ENCODE measurements at regions not wholly inside any gene's neighbourhood (a gene's known extent, or its start where the extent isn't known, plus 50 kb on each side); places are given as distances from the start of the nearest gene placed in this dataset.

- Mint-ChIP-seq H3K4me3 (no peak overlapping the region), H3K9me3 (peaks cover 4% of the 10 kb centered on the region; the same call in 1 of the 2 replicates), H3K27ac (no peak overlapping the region), H3K4me1 (peaks cover 13% of the 10 kb centered on the region), H3K36me3 (no peaks in the 10 kb centered on the region), H3K27me3 (ENCODE audit: low read depth) (no peaks in the 10 kb centered on the region)
- CTCF ChIA-PET, result interaction anchor here (0.6 kb wide), 1 partner anchor 11 kb away, joined by 3 read pairs; no protein-coding TSS in a partner anchor
- ATAC-seq (no peak), DNase-seq (ENCODE audit: low spot score) (no peak)
- TF ChIP-seq E2F5 (CRISPR knock-in tag; IDR thresholded peaks at IDR 0.05) (no peak), TCF7 (CRISPR knock-in tag; IDR thresholded peaks at IDR 0.05; ENCODE audit: low read depth) (no peak), GABPB1 (CRISPR knock-in tag; IDR thresholded peaks at IDR 0.05) (no peak), TEAD4 (CRISPR knock-in tag; IDR thresholded peaks at IDR 0.05) (no peak)
- POLR2A ChIA-PET, result no interaction called here
These were observed 245.3 kb downstream of the PLPP3 start for GRCh38 chr1:56334047-56334446.

- ChIA-PET POLR2A (no interaction called here), CTCF (interaction anchor here (0.6 kb wide), 1 partner anchor 11 kb away, joined by 3 read pairs; no protein-coding TSS in a partner anchor)
- H3K9me3 Mint-ChIP-seq, result peaks cover 4% of the 10 kb centered on the region; the same call in 1 of the 2 replicates
- no peaks in the 10 kb centered on the region for H3K27me3 Mint-ChIP-seq (ENCODE audit: low read depth)
- no peak for DNase-seq (ENCODE audit: low spot score)
- H3K27ac Mint-ChIP-seq, result no peak overlapping the region
- H3K4me1 Mint-ChIP-seq, result peaks cover 13% of the 10 kb centered on the region
- H3K4me3 Mint-ChIP-seq, result no peak overlapping the region
- TF ChIP-seq CREM (CRISPR knock-in tag; IDR thresholded peaks at IDR 0.05) (no peak), PRDM15 (CRISPR knock-in tag; IDR thresholded peaks at IDR 0.05) (no peak)
- H3K36me3 Mint-ChIP-seq, result no peaks in the 10 kb centered on the region
- ATAC-seq, result no peak
These were observed 245.9 kb downstream of the PLPP3 start for GRCh38 chr1:56333461-56333860.

GRCh38 chr1:56331892-56332567 lies 247.3 kb downstream of the PLPP3 start:
- CTCF ChIA-PET, result no interaction called here
- POLR2A ChIA-PET, result no interaction called here
- no peaks in the 10 kb centered on the region for H3K27me3 Mint-ChIP-seq (ENCODE audit: low read depth)
- no peak overlapping the region for H3K4me3 Mint-ChIP-seq
- H3K27ac Mint-ChIP-seq, result no peak overlapping the region; the same call in 1 of the 2 replicates
- H3K4me1 Mint-ChIP-seq, result peaks cover 13% of the 10 kb centered on the region
- DNase-seq (ENCODE audit: low spot score) (no peak), ATAC-seq (no peak; the same call in 1 of the 2 replicates)
- no peak for TF ChIP-seq GTF2I (CRISPR knock-in tag; conservative IDR thresholded peaks at IDR 0.05)
- TF ChIP-seq, protein P1, sequence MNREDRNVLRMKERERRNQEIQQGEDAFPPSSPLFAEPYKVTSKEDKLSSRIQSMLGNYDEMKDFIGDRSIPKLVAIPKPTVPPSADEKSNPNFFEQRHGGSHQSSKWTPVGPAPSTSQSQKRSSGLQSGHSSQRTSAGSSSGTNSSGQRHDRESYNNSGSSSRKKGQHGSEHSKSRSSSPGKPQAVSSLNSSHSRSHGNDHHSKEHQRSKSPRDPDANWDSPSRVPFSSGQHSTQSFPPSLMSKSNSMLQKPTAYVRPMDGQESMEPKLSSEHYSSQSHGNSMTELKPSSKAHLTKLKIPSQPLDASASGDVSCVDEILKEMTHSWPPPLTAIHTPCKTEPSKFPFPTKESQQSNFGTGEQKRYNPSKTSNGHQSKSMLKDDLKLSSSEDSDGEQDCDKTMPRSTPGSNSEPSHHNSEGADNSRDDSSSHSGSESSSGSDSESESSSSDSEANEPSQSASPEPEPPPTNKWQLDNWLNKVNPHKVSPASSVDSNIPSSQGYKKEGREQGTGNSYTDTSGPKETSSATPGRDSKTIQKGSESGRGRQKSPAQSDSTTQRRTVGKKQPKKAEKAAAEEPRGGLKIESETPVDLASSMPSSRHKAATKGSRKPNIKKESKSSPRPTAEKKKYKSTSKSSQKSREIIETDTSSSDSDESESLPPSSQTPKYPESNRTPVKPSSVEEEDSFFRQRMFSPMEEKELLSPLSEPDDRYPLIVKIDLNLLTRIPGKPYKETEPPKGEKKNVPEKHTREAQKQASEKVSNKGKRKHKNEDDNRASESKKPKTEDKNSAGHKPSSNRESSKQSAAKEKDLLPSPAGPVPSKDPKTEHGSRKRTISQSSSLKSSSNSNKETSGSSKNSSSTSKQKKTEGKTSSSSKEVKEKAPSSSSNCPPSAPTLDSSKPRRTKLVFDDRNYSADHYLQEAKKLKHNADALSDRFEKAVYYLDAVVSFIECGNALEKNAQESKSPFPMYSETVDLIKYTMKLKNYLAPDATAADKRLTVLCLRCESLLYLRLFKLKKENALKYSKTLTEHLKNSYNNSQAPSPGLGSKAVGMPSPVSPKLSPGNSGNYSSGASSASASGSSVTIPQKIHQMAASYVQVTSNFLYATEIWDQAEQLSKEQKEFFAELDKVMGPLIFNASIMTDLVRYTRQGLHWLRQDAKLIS (CRISPR knock-in tag; IDR thresholded peaks at IDR 0.05; ENCODE audit: borderline replicate concordance), result no peak
- no peak for TF ChIP-seq CREM (CRISPR knock-in tag; IDR thresholded peaks at IDR 0.05)
- no peak for TF ChIP-seq FOXJ3 (CRISPR knock-in tag; IDR thresholded peaks at IDR 0.05; ENCODE audit: borderline replicate concordance)
- TF ChIP-seq ZNF232 (CRISPR knock-in tag; IDR thresholded peaks at IDR 0.05), result no peak
- TF ChIP-seq SP1 (CRISPR knock-in tag; conservative IDR thresholded peaks at IDR 0.05), result no peak
- TF ChIP-seq ZMAT4 (CRISPR knock-in tag; IDR thresholded peaks at IDR 0.05), result no peak
- H3K36me3 Mint-ChIP-seq, result no peaks in the 10 kb centered on the region
- peaks cover 4% of the 10 kb centered on the region; the same call in 1 of the 2 replicates for H3K9me3 Mint-ChIP-seq
